ENCODE measurements at regions not wholly inside any gene's neighbourhood (a gene's known extent, or its start where the extent isn't known, plus 50 kb on each side); places are given as distances from the start of the nearest gene placed in this dataset.
"Not testable (repeated sequence)": the region's sequence is repeated elsewhere in the genome, so short reads cannot be mapped to it uniquely, and the experiment has no call there.

DNA sequence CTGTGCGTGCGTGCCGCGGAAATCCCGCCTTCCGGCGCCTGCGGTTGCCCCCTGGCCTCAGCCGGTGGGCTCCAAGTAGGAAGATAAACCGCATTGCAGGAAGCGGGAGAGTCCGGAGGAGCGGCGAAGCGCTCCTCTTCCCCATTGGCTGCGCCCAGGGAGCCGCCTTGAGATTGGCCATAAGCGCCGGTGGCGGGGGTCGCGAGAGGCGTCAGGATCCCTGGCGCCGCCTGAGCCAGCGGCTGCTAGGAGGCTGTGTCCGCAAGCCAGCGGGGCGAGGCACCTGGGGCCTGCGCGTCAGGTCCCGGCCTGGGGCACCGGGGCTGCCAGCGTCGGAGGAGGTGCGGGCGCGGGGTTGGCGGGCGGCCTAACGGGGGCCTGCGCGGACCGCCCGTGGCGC, 106.3 kb upstream of the ADCY2 start:
- not testable (repeated sequence) for TF ChIP-seq ZBTB21 (CRISPR knock-in tag; IDR thresholded peaks at IDR 0.05; ENCODE audit: borderline replicate concordance)
- TF ChIP-seq, protein P1, sequence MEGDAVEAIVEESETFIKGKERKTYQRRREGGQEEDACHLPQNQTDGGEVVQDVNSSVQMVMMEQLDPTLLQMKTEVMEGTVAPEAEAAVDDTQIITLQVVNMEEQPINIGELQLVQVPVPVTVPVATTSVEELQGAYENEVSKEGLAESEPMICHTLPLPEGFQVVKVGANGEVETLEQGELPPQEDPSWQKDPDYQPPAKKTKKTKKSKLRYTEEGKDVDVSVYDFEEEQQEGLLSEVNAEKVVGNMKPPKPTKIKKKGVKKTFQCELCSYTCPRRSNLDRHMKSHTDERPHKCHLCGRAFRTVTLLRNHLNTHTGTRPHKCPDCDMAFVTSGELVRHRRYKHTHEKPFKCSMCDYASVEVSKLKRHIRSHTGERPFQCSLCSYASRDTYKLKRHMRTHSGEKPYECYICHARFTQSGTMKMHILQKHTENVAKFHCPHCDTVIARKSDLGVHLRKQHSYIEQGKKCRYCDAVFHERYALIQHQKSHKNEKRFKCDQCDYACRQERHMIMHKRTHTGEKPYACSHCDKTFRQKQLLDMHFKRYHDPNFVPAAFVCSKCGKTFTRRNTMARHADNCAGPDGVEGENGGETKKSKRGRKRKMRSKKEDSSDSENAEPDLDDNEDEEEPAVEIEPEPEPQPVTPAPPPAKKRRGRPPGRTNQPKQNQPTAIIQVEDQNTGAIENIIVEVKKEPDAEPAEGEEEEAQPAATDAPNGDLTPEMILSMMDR (IDR thresholded peaks at IDR 0.05): not testable (repeated sequence)
